ENCODE measurements at regions not wholly inside any gene's neighbourhood (a gene's known extent, or its start where the extent isn't known, plus 50 kb on each side); places are given as distances from the start of the nearest gene placed in this dataset.

- DNase-seq = no peak
These were observed 118.1 kb downstream of the MAT2B start for GRCh38 chr5:163623524-163623923.

GRCh38 chr5:163623986-163624385 lies 118.6 kb downstream of the MAT2B start:
- no peak for DNase-seq

- no peak for DNase-seq
These were observed 119.0 kb downstream of the MAT2B start for GRCh38 chr5:163624431-163624830.

GRCh38 chr5:163626904-163627434 lies 121.5 kb downstream of the MAT2B start:
- DNase-seq = no peak

GRCh38 chr5:163631856-163632255 lies 126.4 kb downstream of the MAT2B start:
- DNase-seq = no peak

GRCh38 chr5:163633926-163634460 lies 128.6 kb downstream of the MAT2B start:
- no peak for DNase-seq

- no peak for DNase-seq
These were observed 130.2 kb downstream of the MAT2B start for GRCh38 chr5:163635631-163636030.

- no peak for DNase-seq
These were observed 137.5 kb downstream of the MAT2B start for GRCh38 chr5:163642904-163643303.

GRCh38 chr5:163645421-163646416 lies 140.3 kb downstream of the MAT2B start:
- no peak for DNase-seq

- peak; percentile 99 for DNase-seq
These were observed 144.1 kb downstream of the MAT2B start for GRCh38 chr5:163649514-163649913.

GRCh38 chr5:163653526-163653925 lies 148.1 kb downstream of the MAT2B start:
- no peak for DNase-seq

GRCh38 chr5:163658702-163659567 lies 153.5 kb downstream of the MAT2B start:
- peak; percentile 98 for DNase-seq

GRCh38 chr5:163659568-163659902 lies 154.1 kb downstream of the MAT2B start:
- no peak for DNase-seq

- no peak for DNase-seq
These were observed 155.1 kb downstream of the MAT2B start for GRCh38 chr5:163660486-163660885.

GRCh38 chr5:163661360-163661759 lies 155.9 kb downstream of the MAT2B start:
- DNase-seq = no peak

GRCh38 chr5:163670036-163670435 lies 164.6 kb downstream of the MAT2B start:
- DNase-seq = no peak

- no peak for DNase-seq
These were observed 171.7 kb downstream of the MAT2B start for GRCh38 chr5:163677092-163677491.

GRCh38 chr5:163682234-163682633 lies 176.8 kb downstream of the MAT2B start:
- no peak for DNase-seq

GRCh38 chr5:163687414-163687813 lies 182.0 kb downstream of the MAT2B start:
- DNase-seq = no peak

GRCh38 chr5:163692091-163692490 lies 186.7 kb downstream of the MAT2B start:
- DNase-seq = no peak

GRCh38 chr5:163695830-163696578 lies 190.6 kb downstream of the MAT2B start:
- peak; percentile 69 for DNase-seq

- no peak for DNase-seq
These were observed 191.1 kb downstream of the MAT2B start for GRCh38 chr5:163696579-163696887.

Measured in DMS 273 treated with DMSO at 0.1 percent for 48 hours (cell line).